Stomach (tissue), 8 donors: ENCODE measurements at regions not wholly inside any gene's neighbourhood (a gene's known extent, or its start where the extent isn't known, plus 50 kb on each side); places are given as distances from the start of the nearest gene placed in this dataset.
A peak's percentile ranks its signal among the peaks of the same experiment; 100 is the strongest.

ENCODE experiments used
- DNase-seq, 2 donors: peaks; one replicate each; pipeline versions ENCODE4 v3.0.0 to v3.0.0-alpha.2; 2013 to 2019
- H3K27ac ChIP-seq, 5 donors: fragments of 200-600 bp in 4 of 5; sonication (generic) in 4 of 5; one replicate each; pipeline ENCODE4 v1.5.1; 2013 to 2019; ENCODE audit warnings: mild to moderate bottlenecking in 1 of 5, moderate library complexity in 1 of 5
- H3K27me3 ChIP-seq, 3 donors: fragments of 200-600 bp; sonication (generic); one replicate each; pipeline ENCODE4 v1.5.1; 2017 to 2019; ENCODE audit warnings: mixed run types in 1 of 3
- H3K36me3 ChIP-seq, 4 donors: fragments of 200-600 bp; sonication (generic); 1 replicate in 3 of 4; 2 replicates in 1 of 4; pipeline ENCODE4 v1.5.1; 2016 to 2019
- H3K4me1 ChIP-seq, 4 donors: fragments of 200-600 bp; sonication (generic); one replicate each; pipeline ENCODE4 v1.5.1; 2016 to 2019
- H3K4me3 ChIP-seq, 4 donors: fragments of 200-600 bp; sonication (generic) in 3 of 4; one replicate each; pipeline ENCODE4 v1.5.1; 2016 to 2019; ENCODE audit warnings: mild to moderate bottlenecking in 1 of 4
- H3K9me3 ChIP-seq, 4 donors: fragments of 200-600 bp; sonication (generic); one replicate each; pipeline ENCODE4 v1.5.1; 2016 to 2019
- EP300 ChIP-seq: sonication (generic); formaldehyde crosslinking; IDR thresholded peaks from one replicate; pipeline ENCODE4 v1.6.1; 2017; ENCODE audit warnings: antibody characterized with exemption
- POLR2A ChIP-seq, 4 donors: fragments of 450-650 bp; IDR thresholded peaks; one replicate each; pipeline ENCODE4 v1.6.1; 2016; ENCODE audit warnings: antibody characterized with exemption in 4 of 4, control low read depth in 2 of 4, mild to moderate bottlenecking in 1 of 4, moderate library complexity in 1 of 4
- POLR2AphosphoS5 ChIP-seq, 3 donors: sonication (generic); formaldehyde crosslinking; IDR thresholded peaks; one replicate each; pipeline ENCODE4 v1.6.1; 2016; ENCODE audit warnings: antibody characterized with exemption in 3 of 3
- WGBS, 5 donors: extraction: QIAGEN DNeasy Blood & Tissue Kit in 3 of 5; methylation state at CpG; one replicate each; pipeline versions ENCODE4 v1.1.5 to v1.1.7; 2013 to 2018; 5-methylcytosine and 5-hydroxymethylcytosine counted together
- intact Hi-C: fragments of 100-400 bp; cut with DNase I; formaldehyde crosslinking; loops from one replicate; pipeline ENCODE4 v1.15.1; 2023; ENCODE audit warnings: low total_unique reads
- TF ChIP-seq, protein P1 (sequence below), 7 experiments: fragments of 450-650 bp in 4 of 7; fragments of 200-600 bp in 3 of 7; sonication (generic) in 3 of 7; IDR thresholded peaks; one replicate each; pipeline ENCODE4 v1.5.1; 2016 to 2019; ENCODE audit warnings: antibody characterized with exemption in 7 of 7, control low read depth in 2 of 7, mild to moderate bottlenecking in 1 of 7
- donor health status: healthy with polysubstance abuse.
- donor health status: Bipolar disorder and iron deficiency.
- donor health status: healthy.

DNA sequence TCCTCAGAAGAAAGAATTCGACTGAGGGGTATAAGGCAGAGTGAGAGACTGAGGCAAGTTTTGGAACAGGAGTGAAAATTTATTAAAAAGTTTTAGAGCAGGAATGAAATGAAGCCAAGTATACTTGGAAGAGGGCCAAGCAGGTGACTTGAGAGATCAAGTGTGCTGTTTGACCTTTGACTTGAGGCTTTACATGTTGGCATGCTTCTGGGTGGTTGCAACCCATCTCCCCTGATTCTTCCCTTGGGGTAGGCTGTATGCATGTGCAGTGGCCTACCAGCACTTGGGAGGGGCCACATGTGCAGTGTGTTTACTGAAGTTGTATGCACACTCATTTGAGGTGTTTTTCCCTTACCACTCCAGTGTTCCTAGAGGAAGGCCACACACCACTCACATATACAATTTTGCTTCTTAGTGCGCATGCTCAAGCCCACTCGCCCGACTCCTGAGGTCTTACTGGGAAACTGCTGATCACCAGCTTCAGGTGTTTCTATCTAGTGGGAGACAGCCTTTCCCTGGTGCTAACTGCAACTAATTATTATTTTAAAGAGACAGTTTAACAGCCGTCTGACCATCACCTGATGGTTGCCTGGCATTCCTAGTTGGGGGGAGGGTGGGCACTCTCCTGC is 61.5 kb upstream of the CADPS start:
- Histone ChIP-seq H3K36me3 (no peaks in the 10 kb centered on the region), H3K27ac (no peak overlapping the region), H3K4me3 (no peak overlapping the region), H3K27me3 (no peaks in the 10 kb centered on the region), H3K9me3 (peaks cover 0 to 3% (median 0%) of the 10 kb centered on the region in 4 donors), H3K4me1 (no peaks in the 10 kb centered on the region)
- TF ChIP-seq POLR2A (IDR thresholded peaks at IDR 0.05) (no peak), EP300 (no peak), POLR2AphosphoS5 (IDR thresholded peaks at IDR 0.05) (no peak)
- TF ChIP-seq, protein P1, sequence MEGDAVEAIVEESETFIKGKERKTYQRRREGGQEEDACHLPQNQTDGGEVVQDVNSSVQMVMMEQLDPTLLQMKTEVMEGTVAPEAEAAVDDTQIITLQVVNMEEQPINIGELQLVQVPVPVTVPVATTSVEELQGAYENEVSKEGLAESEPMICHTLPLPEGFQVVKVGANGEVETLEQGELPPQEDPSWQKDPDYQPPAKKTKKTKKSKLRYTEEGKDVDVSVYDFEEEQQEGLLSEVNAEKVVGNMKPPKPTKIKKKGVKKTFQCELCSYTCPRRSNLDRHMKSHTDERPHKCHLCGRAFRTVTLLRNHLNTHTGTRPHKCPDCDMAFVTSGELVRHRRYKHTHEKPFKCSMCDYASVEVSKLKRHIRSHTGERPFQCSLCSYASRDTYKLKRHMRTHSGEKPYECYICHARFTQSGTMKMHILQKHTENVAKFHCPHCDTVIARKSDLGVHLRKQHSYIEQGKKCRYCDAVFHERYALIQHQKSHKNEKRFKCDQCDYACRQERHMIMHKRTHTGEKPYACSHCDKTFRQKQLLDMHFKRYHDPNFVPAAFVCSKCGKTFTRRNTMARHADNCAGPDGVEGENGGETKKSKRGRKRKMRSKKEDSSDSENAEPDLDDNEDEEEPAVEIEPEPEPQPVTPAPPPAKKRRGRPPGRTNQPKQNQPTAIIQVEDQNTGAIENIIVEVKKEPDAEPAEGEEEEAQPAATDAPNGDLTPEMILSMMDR (IDR thresholded peaks at IDR 0.05): no peak
- intact Hi-C loops: no loop called here
- no peak for DNase-seq
- WGBS, 5 donors: 75 to 87% (median 85%) methylated on average over 5 of the region's 5 CpGs

DNA sequence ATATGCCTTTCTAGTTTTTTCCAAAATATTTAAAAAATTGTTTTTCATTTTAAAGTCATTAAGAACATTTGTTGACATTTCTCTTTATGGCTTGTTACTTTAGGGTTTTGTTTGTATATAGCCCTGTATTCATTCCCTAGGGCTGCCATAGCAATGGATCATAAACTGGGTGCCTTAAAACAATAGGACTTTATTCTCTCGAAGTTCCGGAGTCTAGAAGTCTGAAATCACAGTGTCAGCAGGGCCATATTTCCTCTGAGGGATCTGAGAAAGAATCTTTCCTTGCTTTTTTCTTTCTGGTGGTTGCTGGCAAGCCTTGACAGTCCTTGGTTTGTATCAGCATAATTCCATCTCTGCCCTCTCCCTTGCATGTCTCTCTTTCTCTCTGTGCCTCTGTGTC is 63.4 kb upstream of the CADPS start:
- Histone ChIP-seq H3K4me3 (no peak overlapping the region), H3K36me3 (no peaks in the 10 kb centered on the region), H3K27me3 (no peaks in the 10 kb centered on the region), H3K9me3 (peaks cover 0 to 3% (median 0%) of the 10 kb centered on the region in 4 donors), H3K27ac (no peak overlapping the region), H3K4me1 (no peaks in the 10 kb centered on the region)
- DNase-seq: no peak
- intact Hi-C loops: no loop called here
- 80 to 89% (median 84%) methylated on average over 2 of the region's 2 CpGs for WGBS, 5 donors
- no peak for TF ChIP-seq POLR2A (IDR thresholded peaks at IDR 0.05)
- TF ChIP-seq, protein P1 (IDR thresholded peaks at IDR 0.05): no peak

DNA sequence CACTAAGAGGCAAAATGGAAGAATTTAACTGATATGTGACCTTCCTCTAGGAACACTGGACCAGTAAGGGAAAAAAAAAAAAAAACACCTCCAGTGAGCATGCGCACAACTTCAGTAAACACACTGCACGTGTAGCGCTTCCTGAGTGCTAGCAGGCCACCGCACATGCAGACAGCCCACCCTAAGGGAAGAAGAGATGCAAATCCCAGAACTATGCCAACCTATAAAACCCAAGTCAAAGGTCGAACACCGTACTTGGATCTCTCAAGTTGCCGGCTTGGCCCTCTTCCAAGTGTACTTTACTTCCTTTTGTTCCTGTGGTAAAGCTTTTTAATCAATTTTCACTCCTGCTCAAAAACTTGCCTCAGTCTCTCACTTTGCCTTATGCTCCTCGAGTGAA is 64.5 kb upstream of the CADPS start:
- no peak overlapping the region for H3K4me3 ChIP-seq
- no peaks in the 10 kb centered on the region for H3K36me3 ChIP-seq
- intact Hi-C loops: no loop called here
- no peak overlapping the region for H3K27ac ChIP-seq
- DNase-seq: peak in 1 of 2 donors; percentile 23
- H3K4me1 ChIP-seq: no peaks in the 10 kb centered on the region
- no peaks in the 10 kb centered on the region for H3K27me3 ChIP-seq
- 52 to 80% (median 62%) methylated on average over 8 of the region's 8 CpGs for WGBS, 5 donors
- H3K9me3 ChIP-seq: peaks cover 0 to 3% (median 0%) of the 10 kb centered on the region in 4 donors
- TF ChIP-seq EP300 (no peak), POLR2AphosphoS5 (IDR thresholded peaks at IDR 0.05) (no peak), POLR2A (IDR thresholded peaks at IDR 0.05) (no peak)
- TF ChIP-seq, protein P1 (IDR thresholded peaks at IDR 0.05): no peak

DNA sequence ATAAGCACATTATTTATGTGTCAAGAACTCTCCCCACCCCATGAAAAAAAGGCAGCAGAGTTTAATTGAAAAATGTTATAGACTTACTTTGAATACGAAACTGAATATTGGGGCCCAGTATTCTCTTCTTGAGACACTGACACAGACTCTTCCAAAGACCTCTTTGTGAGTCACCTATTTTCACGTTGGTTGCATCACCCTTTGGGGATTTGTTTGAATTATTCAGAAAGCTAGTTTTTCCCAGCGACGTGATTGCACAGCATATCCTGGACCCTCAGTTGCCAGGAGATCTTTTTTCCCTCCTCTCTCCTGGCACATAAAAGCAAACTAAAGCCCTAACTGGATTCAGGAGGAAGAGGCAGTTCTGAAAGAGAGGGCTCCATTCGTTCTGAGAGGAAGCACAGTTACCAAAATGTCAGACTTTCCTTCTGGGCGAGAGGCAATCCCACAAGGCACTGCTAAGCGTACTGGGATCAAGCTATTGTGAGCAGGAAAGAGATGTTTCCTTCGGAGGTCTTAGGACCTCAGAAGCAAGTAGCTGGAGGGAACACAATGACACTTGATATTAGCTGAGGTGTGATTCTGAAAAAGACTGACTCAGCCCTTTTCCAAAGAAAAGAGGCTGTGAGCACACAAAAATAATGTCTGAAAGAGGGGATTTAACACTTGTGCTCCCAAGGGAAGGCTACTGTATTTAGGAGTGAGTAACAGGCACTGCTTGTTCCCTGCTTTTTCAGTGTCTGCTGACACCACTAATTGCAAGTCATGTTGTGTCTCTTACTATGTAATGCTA is 65.8 kb upstream of the CADPS start:
- Histone ChIP-seq H3K4me3 (no peak overlapping the region), H3K27ac (no peak overlapping the region), H3K9me3 (peaks cover 0 to 3% (median 0%) of the 10 kb centered on the region in 4 donors), H3K27me3 (no peaks in the 10 kb centered on the region), H3K36me3 (no peaks in the 10 kb centered on the region), H3K4me1 (no peaks in the 10 kb centered on the region)
- 47 to 59% (median 55%) methylated on average over 8 of the region's 8 CpGs for WGBS, 5 donors
- intact Hi-C loops: no loop called here
- no peak for DNase-seq
- no peak for TF ChIP-seq EP300
- no peak for TF ChIP-seq POLR2AphosphoS5 (IDR thresholded peaks at IDR 0.05)
- no peak for TF ChIP-seq POLR2A (IDR thresholded peaks at IDR 0.05)
- TF ChIP-seq, protein P1 (IDR thresholded peaks at IDR 0.05): no peak
